GM12878 (cell line): ENCODE measurements at regions not wholly inside any gene's neighbourhood (a gene's known extent, or its start where the extent isn't known, plus 50 kb on each side); places are given as distances from the start of the nearest gene placed in this dataset.
"Not testable (repeated sequence)": the region's sequence is repeated elsewhere in the genome, so short reads cannot be mapped to it uniquely, and the experiment has no call there.

ENCODE experiments used
- ATAC-seq: fragments of 200-7000 bp; cut with Tn5 transposase; 3 replicates; pipeline ENCODE4 v1.9.1; 2020; ENCODE audit warnings: mild to moderate bottlenecking, moderate library complexity
- BruUV-seq: library from RNA; stranded (reverse); fragments of 400-500 nt; replicated peaks from 2 replicates; lab custom pipeline; 2021; lab: Mats Ljungman, UMichigan
- CTCF ChIA-PET: fragments of 300-600 bp; sonication (Branson Sonifier 250); formaldehyde crosslinking; extraction: SDS; loops from one replicate; lab custom pipeline; 2021; ENCODE audit warnings: inconsistent platforms; lab: Yijun Ruan, JAX
- POLR2A ChIA-PET: fragments of 350-600 bp; formaldehyde crosslinking; extraction: SDS; loops from one replicate; lab custom pipeline; 2021; ENCODE audit warnings: inconsistent platforms; lab: Charles Lee
- RAD21 ChIA-PET: fragments of 300-600 bp; sonication (Branson Sonifier 250); formaldehyde crosslinking; loops from one replicate; lab custom pipeline; 2023; ENCODE audit warnings: antibody characterized with exemption; ENCODE audit not compliant: unreplicated experiment; lab: Charles Lee
- SMC1A ChIA-PET: fragments of 300-600 bp; sonication (Branson Sonifier 250); formaldehyde crosslinking; loops from one replicate; lab custom pipeline; 2023; ENCODE audit not compliant: unreplicated experiment, uncharacterized antibody; lab: Charles Lee
- DNase-seq: peaks from one replicate; pipeline ENCODE4 v3.0.0-alpha.2; 2011; ENCODE audit warnings: low read depth, low spot score
- FAIRE-seq: peaks from 3 replicates; lab custom pipeline; 2011; peaks lifted over from hg19 to GRCh38; lab: Jason Lieb, UNC
- H2AFZ ChIP-seq: 2 replicates; pipeline ENCODE4 v1.6.0; 2011; ENCODE audit warnings: low read depth, low read length, control low read depth; ENCODE audit not compliant: control insufficient read depth
- H3K27ac ChIP-seq: 2 replicates; pipeline ENCODE4 v1.5.1; 2011; ENCODE audit warnings: control low read depth; ENCODE audit not compliant: control insufficient read depth, insufficient read depth
- H3K27me3 ChIP-seq, 2 experiments: replicated peaks in 1 of 2; 2 replicates each; pipeline versions ENCODE4 v1.6.0 to v1.6.1; 2011; ENCODE audit warnings: low read length in 1 of 2; ENCODE audit not compliant: control insufficient read depth in 2 of 2, insufficient read depth in 2 of 2
- H3K36me3 ChIP-seq, 2 experiments: 2 replicates each; pipeline ENCODE4 v1.5.1; 2011; ENCODE audit warnings: low read length in 1 of 2; ENCODE audit not compliant: control insufficient read depth in 2 of 2, insufficient read depth in 2 of 2
- H3K4me1 ChIP-seq: 2 replicates; pipeline ENCODE4 v1.6.1; 2011; ENCODE audit warnings: mild to moderate bottlenecking, low read length, moderate library complexity, mixed read lengths; ENCODE audit not compliant: control insufficient read depth, insufficient read depth
- H3K4me2 ChIP-seq: 2 replicates; pipeline ENCODE4 v1.6.0; 2011; ENCODE audit warnings: control low read depth; ENCODE audit not compliant: control insufficient read depth, insufficient read depth
- H3K4me3 ChIP-seq: fragments of 200-600 bp; sonication (generic); 2 replicates; pipeline ENCODE4 v1.5.1; 2016
- H3K79me2 ChIP-seq: 2 replicates; pipeline ENCODE4 v1.6.0; 2011; ENCODE audit warnings: low read length; ENCODE audit not compliant: control insufficient read depth, insufficient read depth
- H3K9ac ChIP-seq: 2 replicates; pipeline ENCODE4 v1.8.0; 2011; ENCODE audit warnings: low read length, control low read depth, mixed read lengths; ENCODE audit not compliant: control insufficient read depth, insufficient read depth
- H3K9me3 ChIP-seq: replicated peaks from 3 replicates; pipeline ENCODE4 v1.5.1; 2011; ENCODE audit warnings: mild to moderate bottlenecking, low read length; ENCODE audit not compliant: control insufficient read depth, insufficient read depth
- H4K20me1 ChIP-seq: 2 replicates; pipeline ENCODE4 v1.6.0; 2011; ENCODE audit not compliant: control insufficient read depth, insufficient read depth
- BCLAF1 ChIP-seq: fragments of 450-650 bp; IDR thresholded peaks from 2 replicates; pipeline ENCODE4 v1.6.1; 2017; ENCODE audit warnings: antibody characterized with exemption, mild to moderate bottlenecking, moderate library complexity
- CEBPZ ChIP-seq: fragments of 150-350 bp; IDR thresholded peaks from 2 replicates; pipeline ENCODE4 v1.6.1; 2016; ENCODE audit warnings: low read depth, low read length
- HDAC2 ChIP-seq: fragments of 200-600 bp; sonication (generic); IDR thresholded peaks from 2 replicates; pipeline ENCODE4 v1.6.1; 2017
- LARP7 ChIP-seq: fragments of 450-650 bp; IDR thresholded peaks from 2 replicates; pipeline ENCODE4 v1.6.1; 2017; ENCODE audit warnings: mild to moderate bottlenecking
- MTA2 ChIP-seq: fragments of 450-650 bp; IDR thresholded peaks from 2 replicates; pipeline ENCODE4 v1.6.1; 2016; ENCODE audit warnings: low read depth, mild to moderate bottlenecking, moderate library complexity
- PKNOX1 ChIP-seq: fragments of 450-650 bp; IDR thresholded peaks from 2 replicates; pipeline ENCODE4 v1.6.1; 2016; ENCODE audit warnings: mild to moderate bottlenecking
- POU2F2 ChIP-seq: IDR thresholded peaks from 3 replicates; pipeline ENCODE4 v1.6.1; 2011; ENCODE audit warnings: low read depth, mild to moderate bottlenecking, low read length, borderline replicate concordance
- WRNIP1 ChIP-seq: IDR thresholded peaks from 2 replicates; pipeline ENCODE4 v1.6.1; 2011; ENCODE audit warnings: low read depth, low read length, improper control_type of control experiment, borderline replicate concordance
- YY1 ChIP-seq: IDR thresholded peaks from 2 replicates; pipeline ENCODE4 v1.6.1; 2011; ENCODE audit warnings: low read depth, mild to moderate bottlenecking, low read length
- ZNF622 ChIP-seq: fragments of 450-650 bp; IDR thresholded peaks from 2 replicates; pipeline ENCODE4 v1.6.1; 2017; ENCODE audit warnings: mild to moderate bottlenecking, inconsistent platforms
- WGBS: methylation state at CpG from one replicate; pipeline ENCODE4 v1.1.6; 2016; ENCODE audit warnings: low lambda C conversion rate; ENCODE audit not compliant: insufficient replicate concordance, insufficient coverage; ENCODE audit errors: missing lambda C conversion rate; 5-methylcytosine and 5-hydroxymethylcytosine counted together
- in situ Hi-C: fragments of 300-500 bp; cut with MboI; formaldehyde crosslinking; loops from 9 replicates; pipeline ENCODE4 v1.14.3; 2018; ENCODE audit warnings: mixed read lengths
- intact Hi-C: fragments of 100-400 bp; cut with micrococcal nuclease; formaldehyde crosslinking; loops from one replicate; pipeline ENCODE4 v1.14.2; 2022; ENCODE audit not compliant: unreplicated experiment

GRCh38 chr2:180872781-180873180 is 107.6 kb upstream of the UBE2E3 start:
- H3K4me3 ChIP-seq, SMC1A ChIA-PET, H2AFZ ChIP-seq, FAIRE-seq, H3K36me3 ChIP-seq, BruUV-seq, H3K9ac ChIP-seq, H3K27ac ChIP-seq, DNase-seq, RAD21 ChIA-PET, H4K20me1 ChIP-seq, ATAC-seq, H3K27me3 ChIP-seq, POLR2A ChIA-PET, H3K4me2 ChIP-seq, H3K79me2 ChIP-seq, intact Hi-C loops, H3K9me3 ChIP-seq, H3K4me1 ChIP-seq, in situ Hi-C loops, CTCF ChIA-PET: not testable (repeated sequence)
- 69% methylated on average over 8 of the region's 8 CpGs for WGBS

GRCh38 chr2:180872255-180872654 is 108.2 kb upstream of the UBE2E3 start:
- no TSS peak for BruUV-seq
- no peak overlapping the region for H2AFZ ChIP-seq
- H3K36me3 ChIP-seq = no peaks in the 10 kb centered on the region
- intact Hi-C loops = no loop called here
- H3K4me2 ChIP-seq = no peak overlapping the region
- ChIA-PET RAD21 (no interaction called here), CTCF (no interaction called here), SMC1A (no interaction called here), POLR2A (no interaction called here)
- H4K20me1 ChIP-seq = no peaks in the 10 kb centered on the region
- TF ChIP-seq HDAC2 (no peak), WRNIP1 (no peak), BCLAF1 (no peak), MTA2 (no peak), YY1 (no peak), PKNOX1 (no peak), ZNF622 (no peak), LARP7 (no peak), POU2F2 (no peak), CEBPZ (no peak)
- H3K9me3 ChIP-seq = no peaks in the 10 kb centered on the region
- in situ Hi-C loops = no loop called here
- WGBS = 75% methylated on average over 1 of the region's 1 CpG
- H3K9ac ChIP-seq = no peak overlapping the region
- DNase-seq (no peak), ATAC-seq (no peak), FAIRE-seq (no peak)
- H3K4me3 ChIP-seq = no peak overlapping the region
- H3K4me1 ChIP-seq = no peaks in the 10 kb centered on the region
- no peak overlapping the region for H3K27ac ChIP-seq
- no peaks in the 10 kb centered on the region for H3K27me3 ChIP-seq
- H3K79me2 ChIP-seq = no peaks in the 10 kb centered on the region
